ENCODE measurements at regions not wholly inside any gene's neighbourhood (a gene's known extent, or its start where the extent isn't known, plus 50 kb on each side); places are given as distances from the start of the nearest gene placed in this dataset.

DNA sequence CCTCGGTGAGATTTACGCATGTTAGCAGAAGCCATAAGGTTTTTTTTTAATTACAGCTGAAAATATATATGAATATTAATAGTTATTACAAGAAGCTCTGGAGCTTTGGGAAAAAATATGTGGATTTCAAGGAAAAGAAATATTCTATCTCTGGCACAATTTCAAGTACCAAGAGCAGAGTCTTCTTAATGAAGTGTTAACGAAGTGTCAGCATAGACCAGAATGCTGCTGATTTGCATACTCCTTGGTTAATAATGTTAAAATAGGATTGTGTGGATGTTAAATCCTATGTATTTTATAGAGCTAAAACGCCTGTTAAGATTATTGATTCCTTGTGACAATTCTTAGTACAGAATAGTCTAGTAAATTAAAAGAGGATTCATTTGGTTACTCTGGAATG, 57.0 kb upstream of the FAT3 start:
- TF ChIP-seq CTCF (IDR thresholded peaks at IDR 0.05; ENCODE audit: low read depth, low read length, poor library complexity, severe bottlenecking) (no peak), EZH2phosphoT487 (IDR thresholded peaks at IDR 0.05; ENCODE audit: borderline replicate concordance, low read length) (no peak)

Data from DOHH2 (cell line).